Mesodermal cell (in vitro differentiated cells): ENCODE measurements at regions not wholly inside any gene's neighbourhood (a gene's known extent, or its start where the extent isn't known, plus 50 kb on each side); places are given as distances from the start of the nearest gene placed in this dataset.

Experiments used
- H3K27ac ChIP-seq: 2 replicates; pipeline ENCODE4 v1.7.0; 2013; ENCODE audit warnings: mild to moderate bottlenecking, low read depth, low read length, moderate library complexity; ENCODE audit not compliant: severe bottlenecking
- H3K36me3 ChIP-seq: 2 replicates; pipeline ENCODE4 v1.7.1; 2013; ENCODE audit warnings: mild to moderate bottlenecking, low read length, moderate library complexity; ENCODE audit not compliant: control insufficient read depth, insufficient read depth
- H3K4me1 ChIP-seq: one replicate; pipeline ENCODE4 v1.7.1; 2013; ENCODE audit warnings: mild to moderate bottlenecking, low read length; ENCODE audit not compliant: insufficient read depth, control insufficient read depth, poor library complexity, severe bottlenecking
- H3K4me3 ChIP-seq: 2 replicates; pipeline ENCODE4 v1.7.0; 2013; ENCODE audit warnings: low read length, control low read depth, mild to moderate bottlenecking; ENCODE audit not compliant: insufficient read depth, poor library complexity, severe bottlenecking; ENCODE audit errors: extremely low read depth
- H3K9me3 ChIP-seq: 2 replicates; pipeline ENCODE4 v1.7.1; 2013; ENCODE audit warnings: mild to moderate bottlenecking, low read length, moderate library complexity; ENCODE audit not compliant: control insufficient read depth
- WGBS, 2 experiments: methylation state at CpG; one replicate each; pipeline ENCODE4 v1.1.5; 2013; ENCODE audit warnings: missing lambda C conversion rate in 2 of 2; ENCODE audit not compliant: insufficient coverage in 2 of 2; 5-methylcytosine and 5-hydroxymethylcytosine counted together

GRCh38 chr13:97826421-97827012 lies 127.0 kb upstream of the IPO5 start:
- H3K4me1 ChIP-seq = peaks cover 5% of the 10 kb centered on the region
- no peak overlapping the region for H3K4me3 ChIP-seq
- no peak overlapping the region for H3K27ac ChIP-seq
- no peaks in the 10 kb centered on the region for H3K36me3 ChIP-seq
- no peaks in the 10 kb centered on the region for H3K9me3 ChIP-seq
- WGBS, 2 experiments = 88 to 96% methylated on average over 2 to 5 of the region's 5 CpGs

- no peak overlapping the region for H3K4me3 ChIP-seq
- H3K27ac ChIP-seq = no peak overlapping the region
- no peaks in the 10 kb centered on the region for H3K9me3 ChIP-seq
- 50 to 60% methylated on average over 1 of the region's 5 CpGs for WGBS, 2 experiments
- no peaks in the 10 kb centered on the region for H3K4me1 ChIP-seq
- H3K36me3 ChIP-seq = no peaks in the 10 kb centered on the region
Measured at GRCh38 chr13:97834250-97834649, 119.2 kb upstream of the IPO5 start.

- Histone ChIP-seq H3K36me3 (no peaks in the 10 kb centered on the region), H3K9me3 (no peaks in the 10 kb centered on the region), H3K4me3 (no peak overlapping the region), H3K4me1 (no peaks in the 10 kb centered on the region), H3K27ac (no peak overlapping the region)
- no CpG with 5 or more reads among the region's 1 CpG for WGBS, 2 experiments
Measured at GRCh38 chr13:97843189-97843588, 110.3 kb upstream of the IPO5 start.

GRCh38 chr13:97844151-97844550 lies 109.3 kb upstream of the IPO5 start:
- H3K4me1 ChIP-seq = peaks cover 3% of the 10 kb centered on the region
- WGBS, 2 experiments = 87 to 90% methylated on average over 3 of the region's 5 CpGs
- H3K4me3 ChIP-seq = no peak overlapping the region
- H3K27ac ChIP-seq = no peak overlapping the region
- H3K9me3 ChIP-seq = no peaks in the 10 kb centered on the region
- no peaks in the 10 kb centered on the region for H3K36me3 ChIP-seq

- Histone ChIP-seq H3K36me3 (no peaks in the 10 kb centered on the region), H3K4me3 (no peak overlapping the region), H3K9me3 (no peaks in the 10 kb centered on the region), H3K4me1 (peaks cover 3% of the 10 kb centered on the region), H3K27ac (no peak overlapping the region)
- WGBS, 2 experiments = 97 to 100% methylated on average over 3 of the region's 3 CpGs
Measured at GRCh38 chr13:97848886-97849285, 104.6 kb upstream of the IPO5 start.

GRCh38 chr13:97849305-97849704 lies 104.2 kb upstream of the IPO5 start:
- no peak overlapping the region for H3K27ac ChIP-seq
- no peaks in the 10 kb centered on the region for H3K9me3 ChIP-seq
- H3K36me3 ChIP-seq = no peaks in the 10 kb centered on the region
- H3K4me1 ChIP-seq = peaks cover 3% of the 10 kb centered on the region
- H3K4me3 ChIP-seq = no peak overlapping the region
- WGBS, 2 experiments = 81 to 100% methylated on average over 1 to 3 of the region's 4 CpGs

GRCh38 chr13:97851269-97851668 lies 102.2 kb upstream of the IPO5 start:
- Histone ChIP-seq H3K36me3 (no peaks in the 10 kb centered on the region), H3K4me3 (no peak overlapping the region), H3K27ac (no peak overlapping the region), H3K4me1 (peaks cover 3% of the 10 kb centered on the region), H3K9me3 (no peaks in the 10 kb centered on the region)
- no CpG with 5 or more reads among the region's 4 CpGs for WGBS, 2 experiments

- Histone ChIP-seq H3K4me1 (peaks cover 3% of the 10 kb centered on the region), H3K36me3 (no peaks in the 10 kb centered on the region), H3K4me3 (no peak overlapping the region), H3K9me3 (no peaks in the 10 kb centered on the region), H3K27ac (no peak overlapping the region)
- 63 to 72% methylated on average over 3 to 4 of the region's 5 CpGs for WGBS, 2 experiments
Measured at GRCh38 chr13:97852181-97852874, 101.1 kb upstream of the IPO5 start.

- Histone ChIP-seq H3K4me3 (no peak overlapping the region), H3K4me1 (peaks cover 3% of the 10 kb centered on the region), H3K27ac (no peak overlapping the region), H3K9me3 (no peaks in the 10 kb centered on the region), H3K36me3 (no peaks in the 10 kb centered on the region)
- 64 to 65% methylated on average over 3 of the region's 4 CpGs for WGBS, 2 experiments
Measured at GRCh38 chr13:97853550-97853949, 99.9 kb upstream of the IPO5 start.

GRCh38 chr13:97855570-97856303 lies 97.7 kb upstream of the IPO5 start:
- H3K4me3 ChIP-seq = no peak overlapping the region
- 20 to 40% methylated on average over 9 to 10 of the region's 13 CpGs for WGBS, 2 experiments
- H3K27ac ChIP-seq = no peak overlapping the region
- no peaks in the 10 kb centered on the region for H3K36me3 ChIP-seq
- no peaks in the 10 kb centered on the region for H3K9me3 ChIP-seq
- H3K4me1 ChIP-seq = no peaks in the 10 kb centered on the region

- no peak overlapping the region for H3K27ac ChIP-seq
- no peaks in the 10 kb centered on the region for H3K4me1 ChIP-seq
- no peaks in the 10 kb centered on the region for H3K36me3 ChIP-seq
- H3K9me3 ChIP-seq = no peaks in the 10 kb centered on the region
- 14 to 79% methylated on average over 1 to 3 of the region's 4 CpGs for WGBS, 2 experiments
- no peak overlapping the region for H3K4me3 ChIP-seq
Measured at GRCh38 chr13:97856304-97856675, 97.2 kb upstream of the IPO5 start.
